Stimulated activated CD8-positive, alpha-beta memory T cell treated with anti-CD3 and anti-CD28 coated beads, Interleukin-15, amount 100 ng/mL, for 48 hours (primary cell): ENCODE measurements at regions not wholly inside any gene's neighbourhood (a gene's known extent, or its start where the extent isn't known, plus 50 kb on each side); places are given as distances from the start of the nearest gene placed in this dataset.
"Not testable (repeated sequence)": the region's sequence is repeated elsewhere in the genome, so short reads cannot be mapped to it uniquely, and the experiment has no call there.

Source experiments
- DNase-seq, 2 donors: peaks; one replicate each; pipeline ENCODE4 v3.0.0-alpha.2; 2020; ENCODE audit warnings: low read depth in 2 of 2

GRCh38 chr1:83395130-83395529 is 603.8 kb downstream of the TTLL7 start:
- not testable (repeated sequence) for DNase-seq

- not testable (repeated sequence) for DNase-seq
Measured at GRCh38 chr1:83386946-83387345, 612.0 kb downstream of the TTLL7 start.

- not testable (repeated sequence) for DNase-seq
Measured at GRCh38 chr1:83383107-83383506, 615.8 kb downstream of the TTLL7 start.

- DNase-seq, result not testable (repeated sequence)
Measured at GRCh38 chr1:83373018-83373417, 625.9 kb downstream of the TTLL7 start.

- not testable (repeated sequence) for DNase-seq
Measured at GRCh38 chr1:83369853-83370252, 629.1 kb downstream of the TTLL7 start.

- not testable (repeated sequence) for DNase-seq
Measured at GRCh38 chr1:83365320-83365719, 633.6 kb downstream of the TTLL7 start.

GRCh38 chr1:83345375-83345774 is 653.6 kb downstream of the TTLL7 start:
- DNase-seq, result not testable (repeated sequence)

GRCh38 chr1:83343767-83344166 is 655.2 kb downstream of the TTLL7 start:
- DNase-seq, result not testable (repeated sequence)

- not testable (repeated sequence) for DNase-seq
Measured at GRCh38 chr1:83342995-83343394, 655.9 kb downstream of the TTLL7 start.

GRCh38 chr1:83332308-83332707 is 666.6 kb downstream of the TTLL7 start:
- not testable (repeated sequence) for DNase-seq

GRCh38 chr1:83318366-83318765 is 680.6 kb downstream of the TTLL7 start:
- DNase-seq, result no peak

GRCh38 chr1:83315446-83315845 is 683.5 kb downstream of the TTLL7 start:
- DNase-seq, result not testable (repeated sequence)

GRCh38 chr1:83310161-83310560 is 688.8 kb downstream of the TTLL7 start:
- not testable (repeated sequence) for DNase-seq

- not testable (repeated sequence) for DNase-seq
Measured at GRCh38 chr1:83309035-83309434, 689.9 kb downstream of the TTLL7 start.

- DNase-seq, result not testable (repeated sequence)
Measured at GRCh38 chr1:83306811-83307210, 692.1 kb downstream of the TTLL7 start.

GRCh38 chr1:83295594-83295993 is 703.3 kb downstream of the TTLL7 start:
- not testable (repeated sequence) for DNase-seq

- DNase-seq, result not testable (repeated sequence)
Measured at GRCh38 chr1:83287391-83287790, 711.5 kb downstream of the TTLL7 start.

GRCh38 chr1:83274656-83275055 is 724.3 kb downstream of the TTLL7 start:
- not testable (repeated sequence) for DNase-seq

- DNase-seq, result not testable (repeated sequence)
Measured at GRCh38 chr1:83272484-83272883, 726.4 kb downstream of the TTLL7 start.

GRCh38 chr1:83271834-83272233 is 727.1 kb downstream of the TTLL7 start:
- not testable (repeated sequence) for DNase-seq

- not testable (repeated sequence) for DNase-seq
Measured at GRCh38 chr1:83270801-83271200, 728.1 kb downstream of the TTLL7 start.

GRCh38 chr1:83263808-83264207 is 735.1 kb downstream of the TTLL7 start:
- not testable (repeated sequence) for DNase-seq

GRCh38 chr1:83251687-83252086 is 747.2 kb downstream of the TTLL7 start:
- DNase-seq, result not testable (repeated sequence)

GRCh38 chr1:83246780-83247179 is 752.2 kb downstream of the TTLL7 start:
- not testable (repeated sequence) for DNase-seq
